Heart left ventricle (tissue), 16 donors: ENCODE measurements at regions not wholly inside any gene's neighbourhood (a gene's known extent, or its start where the extent isn't known, plus 50 kb on each side); places are given as distances from the start of the nearest gene placed in this dataset.

Source experiments
- ATAC-seq, 4 donors: fragments of 200-7000 bp; cut with Tn5 transposase; one replicate each; pipeline ENCODE4 v1.9.1; 2020 to 2022; ENCODE audit warnings: moderate library complexity in 4 of 4, mild to moderate bottlenecking in 3 of 4, moderate number of reproducible peaks in 1 of 4
- DNase-seq, 5 donors: peaks; one replicate each; pipeline ENCODE4 v3.0.0-alpha.2; 2020
- H3K27ac ChIP-seq, 12 donors: fragments of 200-600 bp; sonication (generic) in 4 of 12; one replicate each; pipeline versions ENCODE4 v1.5.0 to v1.8.0; 2016 to 2022; ENCODE audit warnings: mild to moderate bottlenecking in 2 of 12
- H3K27me3 ChIP-seq, 9 donors: fragments of 200-600 bp; sonication (generic) in 2 of 9; one replicate each; pipeline versions ENCODE4 v1.5.1 to v1.8.0; 2016 to 2022; ENCODE audit warnings: mild to moderate bottlenecking in 3 of 9
- H3K36me3 ChIP-seq, 9 donors: fragments of 200-600 bp; sonication (generic) in 2 of 9; one replicate each; pipeline versions ENCODE4 v1.5.0 to v1.8.0; 2018 to 2022; ENCODE audit warnings: mild to moderate bottlenecking in 2 of 9
- H3K4me1 ChIP-seq, 12 donors: fragments of 200-600 bp; sonication (generic) in 4 of 12; one replicate each; pipeline versions ENCODE4 v1.5.0 to v1.8.0; 2016 to 2022; ENCODE audit warnings: mild to moderate bottlenecking in 3 of 12
- H3K4me3 ChIP-seq, 12 donors: fragments of 200-600 bp; sonication (generic) in 4 of 12; one replicate each; pipeline versions ENCODE4 v1.5.0 to v1.8.0; 2017 to 2022; ENCODE audit warnings: mild to moderate bottlenecking in 9 of 12, moderate library complexity in 4 of 12
- H3K9me3 ChIP-seq, 12 donors: fragments of 200-600 bp; sonication (generic) in 4 of 12; one replicate each; pipeline versions ENCODE4 v1.5.0 to v1.8.0; 2016 to 2022; ENCODE audit warnings: mild to moderate bottlenecking in 1 of 12
- CTCF ChIP-seq, 12 donors: fragments of 200-600 bp; sonication (generic) in 4 of 12; IDR thresholded peaks; one replicate each; pipeline versions ENCODE4 v1.5.0 to v1.8.0; 2018 to 2022; ENCODE audit warnings: antibody characterized with exemption in 12 of 12, mild to moderate bottlenecking in 5 of 12
- POLR2A ChIP-seq, 2 donors: fragments of 450-650 bp; IDR thresholded peaks; one replicate each; pipeline ENCODE4 v1.6.1; 2017; ENCODE audit warnings: antibody characterized with exemption in 2 of 2, mild to moderate bottlenecking in 2 of 2, moderate library complexity in 2 of 2
- WGBS, 4 donors: extraction: QIAGEN DNeasy Blood & Tissue Kit in 2 of 4; methylation state at CpG; one replicate each; pipeline versions ENCODE4 v1.1.5 to v1.1.7; 2013 to 2018; 5-methylcytosine and 5-hydroxymethylcytosine counted together
- intact Hi-C, 10 donors: fragments of 100-400 bp; cut with DNase I; formaldehyde crosslinking; loops; one replicate each; pipeline versions ENCODE4 v1.11.1 to v1.14.2; 2022
- donor health status: ischemic (EF 13 %, LVEDD 7.1; RV severe dilation, severe dysfunction).
- donor health status: healthy with polysubstance abuse.
- donor health status: DM: no; HTN: yes; CAD: no.
- donor health status: DM: no; HTN: no; CAD: no.
- donor health status: ischemic (EF 25% LVEDD 6.9; RV normal size, moderate dysfunction).
- donor health status: ischemic (EF 25% LVEDD 5.7; RV mildly dilated, moderate dysfunction).
- donor health status: healthy.
- donor health status: DM: yes; HTN: yes; CAD: no.
- donor health status: ischemic (EF 35%, LVEDD 5.7; RV mildly dilated, moderate dysfunction).
- donor health status: nonischemic (EF 11% LVEDD 7.7; RV severe dilation, severe dysfunction).
- donor health status: DM: yes; HTN: yes; CAD: no.
- donor health status: PGD.
- donor health status: ischemic (EF 29% LVEDD 5.4; RV normal size, mild dysfunction).
- donor health status: nonischemic (EF 23%, LVEDD 6.1; RV moderate dilation, normal function).

- ATAC-seq (no peak), DNase-seq (no peak)
- Histone ChIP-seq H3K36me3 (no peaks in the 10 kb centered on the region), H3K4me3 (no peak overlapping the region), H3K9me3 (no peaks in the 10 kb centered on the region), H3K27ac (peak overlapping the region in 7 of 12 donors; percentile 73 to 88 (median 81)), H3K27me3 (no peaks in the 10 kb centered on the region), H3K4me1 (peaks cover 5 to 52% (median 17%) of the 10 kb centered on the region in 12 donors)
- intact Hi-C loops: loop anchor here in 6 of 10 donors (2.0 to 10.0 kb wide), 9 partner anchors 165 to 878 kb away; partner anchors contain the start of gene PPARGC1A (in 2 of the 6)
- TF ChIP-seq CTCF (IDR thresholded peaks at IDR 0.05) (no peak), POLR2A (IDR thresholded peaks at IDR 0.05) (no peak)
- 66 to 77% (median 72%) methylated on average over 5 of the region's 5 CpGs for WGBS, 4 donors
Measured at GRCh38 chr4:24249972-24250371, 334.4 kb downstream of the DHX15 start.

DNA sequence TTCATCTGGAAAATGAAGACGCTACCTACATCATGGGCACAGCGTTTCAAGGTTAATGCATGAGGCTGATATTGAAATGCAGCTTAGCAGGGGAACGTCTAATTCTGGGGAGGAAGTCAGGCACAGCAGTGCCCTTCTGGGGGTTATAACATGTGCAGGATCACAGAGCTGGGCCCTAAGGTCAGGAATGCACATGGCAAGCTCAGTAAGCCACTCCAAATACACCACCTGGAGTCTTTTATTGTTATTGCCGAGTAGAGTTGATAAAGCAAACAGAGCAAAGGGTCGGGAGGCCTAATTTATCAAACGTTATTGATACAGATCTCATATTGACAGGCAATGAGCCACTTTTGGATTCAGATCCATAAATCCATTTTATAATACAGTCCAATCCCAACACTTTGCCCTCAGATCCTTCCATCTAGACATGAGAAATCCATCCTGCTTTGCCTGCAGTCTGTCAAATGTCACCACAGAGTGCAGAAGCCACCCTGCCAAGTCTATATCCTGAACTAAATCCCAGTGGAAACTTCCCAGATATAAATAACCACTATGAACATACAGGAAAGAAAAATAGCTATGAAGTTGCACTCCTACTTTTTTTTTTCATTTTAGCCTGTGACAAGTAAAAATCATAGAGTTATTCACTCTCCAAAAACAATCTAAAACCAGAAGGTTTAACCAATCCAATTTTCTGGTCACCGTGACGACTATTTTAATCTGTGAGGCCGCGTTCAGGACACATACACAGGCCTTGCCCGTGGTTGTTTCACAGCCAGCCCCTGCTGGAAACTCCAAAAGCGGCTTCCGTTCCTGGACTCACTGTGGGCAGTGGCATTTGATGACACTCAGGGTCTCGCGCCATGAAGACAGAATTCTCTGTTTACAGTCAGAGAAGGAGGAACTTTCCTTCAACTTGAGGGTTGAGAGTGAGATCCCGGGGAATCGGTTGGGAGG, 335.4 kb downstream of the DHX15 start:
- ATAC-seq (peak; percentile 54 to 70 (median 63)), DNase-seq (peak; percentile 36 to 65 (median 49))
- peak overlapping the region in 7 of 12 donors; percentile 0 to 31 (median 11) for H3K4me3 ChIP-seq
- TF ChIP-seq CTCF (IDR thresholded peaks at IDR 0.05) (peak in 1 of 12 donors; percentile 11), POLR2A (IDR thresholded peaks at IDR 0.05) (no peak)
- H3K27ac ChIP-seq: peak overlapping the region; percentile 66 to 90 (median 80)
- H3K9me3 ChIP-seq: no peaks in the 10 kb centered on the region
- peaks cover 5 to 59% (median 21%) of the 10 kb centered on the region in 12 donors for H3K4me1 ChIP-seq
- intact Hi-C loops: loop anchor here in 5 of 10 donors (2.0 to 10.0 kb wide), 8 partner anchors 166 to 877 kb away; partner anchors contain the start of gene PPARGC1A (in 2 of the 5)
- no peaks in the 10 kb centered on the region for H3K27me3 ChIP-seq
- 11 to 19% (median 13%) methylated on average over 17 of the region's 17 CpGs for WGBS, 4 donors
- H3K36me3 ChIP-seq: no peaks in the 10 kb centered on the region

GRCh38 chr4:24245491-24245820, 338.9 kb downstream of the DHX15 start:
- WGBS, 4 donors: 37 to 52% (median 48%) methylated on average over 2 of the region's 2 CpGs
- ATAC-seq: peak in 1 of 4 donors; percentile 3
- peak overlapping the region; percentile 56 to 94 (median 82) for H3K27ac ChIP-seq
- no peak for DNase-seq
- H3K36me3 ChIP-seq: no peaks in the 10 kb centered on the region
- intact Hi-C loops: loop anchor here in 5 of 10 donors (2.0 to 10.0 kb wide), 8 partner anchors 169 to 873 kb away; partner anchors contain the start of gene PPARGC1A (in 2 of the 5)
- TF ChIP-seq POLR2A (IDR thresholded peaks at IDR 0.05) (no peak), CTCF (IDR thresholded peaks at IDR 0.05) (no peak)
- no peaks in the 10 kb centered on the region for H3K9me3 ChIP-seq
- no peak overlapping the region for H3K4me3 ChIP-seq
- H3K4me1 ChIP-seq: peaks cover 5 to 76% (median 33%) of the 10 kb centered on the region in 12 donors
- no peaks in the 10 kb centered on the region for H3K27me3 ChIP-seq
